ENCODE measurements at regions not wholly inside any gene's neighbourhood (a gene's known extent, or its start where the extent isn't known, plus 50 kb on each side); places are given as distances from the start of the nearest gene placed in this dataset.

GRCh38 chr20:24766826-24767622 is 182.0 kb upstream of the CST7 start:
- Histone ChIP-seq H3K36me3 (ENCODE audit: control insufficient read depth, low read length) (no peaks in the 10 kb centered on the region), H3F3A (ENCODE audit: control insufficient read depth, insufficient read depth) (no peaks in the 10 kb centered on the region), H3K9me2 (replicated peaks; ENCODE audit: control insufficient read depth, low read length) (no peaks in the 10 kb centered on the region), H4K20me1 (ENCODE audit: control insufficient read depth, insufficient read depth, low read depth, low read length) (no peaks in the 10 kb centered on the region), H3K79me2 (ENCODE audit: control insufficient read depth, low read length) (no peaks in the 10 kb centered on the region), H3K27ac (ENCODE audit: low read depth, low read length) (no peak overlapping the region), H3K4me2 (ENCODE audit: low read length) (no peak overlapping the region), H3K4me3 (ENCODE audit: low read length) (no peak overlapping the region), H3K4me1 (ENCODE audit: control insufficient read depth, low read length) (0 out of 2 replicates have a peak, but pooled peaks cover 3% of the 10 kb centered on the region), H3K9me3 (ENCODE audit: control insufficient read depth, insufficient read depth, low read length) (no peaks in the 10 kb centered on the region), H3K27me3 (ENCODE audit: control insufficient read depth, low read length) (peaks cover 8% of the 10 kb centered on the region)
- TF ChIP-seq EZH2phosphoT487 (IDR thresholded peaks at IDR 0.05; ENCODE audit: borderline replicate concordance, low read length) (no peak), CTCF (IDR thresholded peaks at IDR 0.05; ENCODE audit: low read depth, low read length, poor library complexity, severe bottlenecking) (no peak)

GRCh38 chr20:24767623-24768100 is 181.4 kb upstream of the CST7 start:
- Histone ChIP-seq H3K27ac (ENCODE audit: low read depth, low read length) (no peak overlapping the region), H3K4me2 (ENCODE audit: low read length) (no peak overlapping the region), H4K20me1 (ENCODE audit: control insufficient read depth, insufficient read depth, low read depth, low read length) (no peaks in the 10 kb centered on the region), H3K9me3 (ENCODE audit: control insufficient read depth, insufficient read depth, low read length) (no peaks in the 10 kb centered on the region), H3K36me3 (ENCODE audit: control insufficient read depth, low read length) (no peaks in the 10 kb centered on the region), H3K4me1 (ENCODE audit: control insufficient read depth, low read length) (0 out of 2 replicates have a peak, but pooled peaks cover 3% of the 10 kb centered on the region), H3K79me2 (ENCODE audit: control insufficient read depth, low read length) (no peaks in the 10 kb centered on the region), H3K4me3 (ENCODE audit: low read length) (no peak overlapping the region), H3K9me2 (replicated peaks; ENCODE audit: control insufficient read depth, low read length) (no peaks in the 10 kb centered on the region), H3K27me3 (ENCODE audit: control insufficient read depth, low read length) (peaks cover 14% of the 10 kb centered on the region), H3F3A (ENCODE audit: control insufficient read depth, insufficient read depth) (no peaks in the 10 kb centered on the region)
- TF ChIP-seq CTCF (IDR thresholded peaks at IDR 0.05; ENCODE audit: low read depth, low read length, poor library complexity, severe bottlenecking) (no peak), EZH2phosphoT487 (IDR thresholded peaks at IDR 0.05; ENCODE audit: borderline replicate concordance, low read length) (no peak)

- H3K27me3 ChIP-seq (ENCODE audit: control insufficient read depth, low read length): peaks cover 16% of the 10 kb centered on the region
- H3K36me3 ChIP-seq (ENCODE audit: control insufficient read depth, low read length): no peaks in the 10 kb centered on the region
- no peaks in the 10 kb centered on the region for H3K79me2 ChIP-seq (ENCODE audit: control insufficient read depth, low read length)
- no peaks in the 10 kb centered on the region for H4K20me1 ChIP-seq (ENCODE audit: control insufficient read depth, insufficient read depth, low read depth, low read length)
- H3K4me3 ChIP-seq (ENCODE audit: low read length): no peak overlapping the region
- H3K9me3 ChIP-seq (ENCODE audit: control insufficient read depth, insufficient read depth, low read length): no peaks in the 10 kb centered on the region
- 0 out of 2 replicates have a peak, but pooled peaks cover 3% of the 10 kb centered on the region for H3K4me1 ChIP-seq (ENCODE audit: control insufficient read depth, low read length)
- H3K27ac ChIP-seq (ENCODE audit: low read depth, low read length): no peak overlapping the region
- TF ChIP-seq EZH2phosphoT487 (IDR thresholded peaks at IDR 0.05; ENCODE audit: borderline replicate concordance, low read length) (no peak), CTCF (IDR thresholded peaks at IDR 0.05; ENCODE audit: low read depth, low read length, poor library complexity, severe bottlenecking) (no peak)
- no peaks in the 10 kb centered on the region for H3F3A ChIP-seq (ENCODE audit: control insufficient read depth, insufficient read depth)
- no peaks in the 10 kb centered on the region for H3K9me2 ChIP-seq (replicated peaks; ENCODE audit: control insufficient read depth, low read length)
- no peak overlapping the region for H3K4me2 ChIP-seq (ENCODE audit: low read length)
Observed at GRCh38 chr20:24768201-24768636, 180.8 kb upstream of the CST7 start.

All from DOHH2 (cell line).